HG03571 (cell line): ENCODE measurements at regions not wholly inside any gene's neighbourhood (a gene's known extent, or its start where the extent isn't known, plus 50 kb on each side); places are given as distances from the start of the nearest gene placed in this dataset.
"Not testable (repeated sequence)": the region's sequence is repeated elsewhere in the genome, so short reads cannot be mapped to it uniquely, and the experiment has no call there.

ENCODE experiments used
- ATAC-seq: cut with Tn5 transposase; IDR thresholded peaks from one replicate; pipeline ENCODE4 v1.9.1; 2021; ENCODE audit not compliant: unreplicated experiment

GRCh38 chrX:20718592-20719380, 452.1 kb upstream of the RPS6KA3 start:
- no peak for ATAC-seq

GRCh38 chrX:20715176-20715575, 448.5 kb upstream of the RPS6KA3 start:
- no peak for ATAC-seq

GRCh38 chrX:20712811-20713210, 446.1 kb upstream of the RPS6KA3 start:
- ATAC-seq, result no peak

GRCh38 chrX:20711366-20711765, 444.7 kb upstream of the RPS6KA3 start:
- no peak for ATAC-seq

GRCh38 chrX:20693078-20693477, 426.4 kb upstream of the RPS6KA3 start:
- ATAC-seq, result no peak

GRCh38 chrX:20686256-20686655, 419.5 kb upstream of the RPS6KA3 start:
- ATAC-seq, result no peak

- no peak for ATAC-seq
Observed at GRCh38 chrX:20685652-20686051, 418.9 kb upstream of the RPS6KA3 start.

GRCh38 chrX:20681683-20682082, 415.0 kb upstream of the RPS6KA3 start:
- ATAC-seq, result no peak

- no peak for ATAC-seq
Observed at GRCh38 chrX:20680998-20681397, 414.3 kb upstream of the RPS6KA3 start.

- no peak for ATAC-seq
Observed at GRCh38 chrX:20672476-20672875, 405.8 kb upstream of the RPS6KA3 start.

GRCh38 chrX:20671746-20672145, 405.0 kb upstream of the RPS6KA3 start:
- ATAC-seq, result not testable (repeated sequence)

- no peak for ATAC-seq
Observed at GRCh38 chrX:20670611-20671010, 403.9 kb upstream of the RPS6KA3 start.

GRCh38 chrX:20668550-20668949, 401.8 kb upstream of the RPS6KA3 start:
- no peak for ATAC-seq

GRCh38 chrX:20666331-20666730, 399.6 kb upstream of the RPS6KA3 start:
- ATAC-seq, result no peak

GRCh38 chrX:20665481-20665880, 398.8 kb upstream of the RPS6KA3 start:
- no peak for ATAC-seq

- ATAC-seq, result no peak
Observed at GRCh38 chrX:20664774-20665173, 398.1 kb upstream of the RPS6KA3 start.

GRCh38 chrX:20664131-20664530, 397.4 kb upstream of the RPS6KA3 start:
- ATAC-seq, result no peak

GRCh38 chrX:20663336-20663735, 396.6 kb upstream of the RPS6KA3 start:
- ATAC-seq, result no peak

- no peak for ATAC-seq
Observed at GRCh38 chrX:20656721-20657120, 390.0 kb upstream of the RPS6KA3 start.

GRCh38 chrX:20654596-20655106, 387.9 kb upstream of the RPS6KA3 start:
- no peak for ATAC-seq

- ATAC-seq, result no peak
Observed at GRCh38 chrX:20653070-20653469, 386.4 kb upstream of the RPS6KA3 start.

GRCh38 chrX:20641954-20642353, 375.2 kb upstream of the RPS6KA3 start:
- no peak for ATAC-seq

GRCh38 chrX:20639115-20639514, 372.4 kb upstream of the RPS6KA3 start:
- no peak for ATAC-seq
